HG02678 (cell line): ENCODE measurements at regions not wholly inside any gene's neighbourhood (a gene's known extent, or its start where the extent isn't known, plus 50 kb on each side); places are given as distances from the start of the nearest gene placed in this dataset.

Experiments used
- ATAC-seq: cut with Tn5 transposase; IDR thresholded peaks from one replicate; pipeline ENCODE4 v1.9.1; 2021; ENCODE audit warnings: mild to moderate bottlenecking, moderate library complexity; ENCODE audit not compliant: unreplicated experiment

GRCh38 chr4:151953312-151953711, 192.5 kb upstream of the GATB start:
- ATAC-seq, result no peak

GRCh38 chr4:151952711-151953254, 192.0 kb upstream of the GATB start:
- ATAC-seq, result no peak

GRCh38 chr4:151952137-151952536, 191.3 kb upstream of the GATB start:
- no peak for ATAC-seq

GRCh38 chr4:151951671-151952050, 190.9 kb upstream of the GATB start:
- ATAC-seq, result no peak

- ATAC-seq, result no peak
These were observed 190.3 kb upstream of the GATB start for GRCh38 chr4:151950993-151951670.

GRCh38 chr4:151948351-151949016, 187.7 kb upstream of the GATB start:
- ATAC-seq, result no peak

GRCh38 chr4:151946718-151947117, 185.9 kb upstream of the GATB start:
- no peak for ATAC-seq

- no peak for ATAC-seq
These were observed 182.2 kb upstream of the GATB start for GRCh38 chr4:151942971-151943370.

GRCh38 chr4:151940926-151941617, 180.3 kb upstream of the GATB start:
- ATAC-seq, result no peak

- ATAC-seq, result no peak
These were observed 179.5 kb upstream of the GATB start for GRCh38 chr4:151940291-151940690.

GRCh38 chr4:151939670-151940069, 178.9 kb upstream of the GATB start:
- no peak for ATAC-seq

- no peak for ATAC-seq
These were observed 174.6 kb upstream of the GATB start for GRCh38 chr4:151935411-151935810.

GRCh38 chr4:151934766-151935165, 174.0 kb upstream of the GATB start:
- ATAC-seq, result no peak

GRCh38 chr4:151933122-151933827, 172.5 kb upstream of the GATB start:
- ATAC-seq, result no peak

- no peak for ATAC-seq
These were observed 170.8 kb upstream of the GATB start for GRCh38 chr4:151931563-151931962.

- ATAC-seq, result no peak
These were observed 169.6 kb upstream of the GATB start for GRCh38 chr4:151930372-151930771.

- no peak for ATAC-seq
These were observed 167.3 kb upstream of the GATB start for GRCh38 chr4:151928112-151928511.

- no peak for ATAC-seq
These were observed 162.0 kb upstream of the GATB start for GRCh38 chr4:151922811-151923210.

GRCh38 chr4:151922306-151922705, 161.5 kb upstream of the GATB start:
- no peak for ATAC-seq

GRCh38 chr4:151921811-151922210, 161.0 kb upstream of the GATB start:
- ATAC-seq, result no peak

- no peak for ATAC-seq
These were observed 160.6 kb upstream of the GATB start for GRCh38 chr4:151921386-151921785.
